Right cardiac atrium (tissue), 5 donors: ENCODE measurements at regions not wholly inside any gene's neighbourhood (a gene's known extent, or its start where the extent isn't known, plus 50 kb on each side); places are given as distances from the start of the nearest gene placed in this dataset.
A peak's percentile ranks its signal among the peaks of the same experiment; 100 is the strongest.

ENCODE experiments used
- ATAC-seq, 2 donors: fragments of 200-7000 bp; cut with Tn5 transposase; one replicate each; pipeline versions ENCODE4 v1.8.0 to v1.9.1; 2020; ENCODE audit warnings: moderate library complexity in 2 of 2, mild to moderate bottlenecking in 1 of 2
- DNase-seq, 3 donors: peaks; one replicate each; pipeline ENCODE4 v3.0.0-alpha.2; 2020
- H3K27ac ChIP-seq: one replicate; pipeline ENCODE4 v1.5.1; 2013; ENCODE audit warnings: mild to moderate bottlenecking, low read length, control low read depth, moderate library complexity
- H3K27me3 ChIP-seq: one replicate; pipeline ENCODE4 v1.6.1; 2013; ENCODE audit not compliant: control insufficient read depth, insufficient read depth
- H3K4me1 ChIP-seq: one replicate; pipeline ENCODE4 v1.6.1; 2013; ENCODE audit warnings: low read length; ENCODE audit not compliant: control insufficient read depth, insufficient read depth
- H3K4me3 ChIP-seq: one replicate; pipeline ENCODE4 v1.5.1; 2013; ENCODE audit warnings: low read length, control low read depth
- H3K9me3 ChIP-seq: one replicate; pipeline ENCODE4 v1.6.1; 2013; ENCODE audit warnings: low read length; ENCODE audit not compliant: control insufficient read depth
- WGBS: extraction: QIAGEN DNeasy Blood & Tissue Kit; methylation state at CpG from one replicate; pipeline ENCODE4 v1.1.7; 2013; 5-methylcytosine and 5-hydroxymethylcytosine counted together
- intact Hi-C, 4 donors: fragments of 100-400 bp; cut with DNase I; formaldehyde crosslinking; loops; one replicate each; pipeline versions ENCODE4 v1.11.0 to v1.14.0; 2022 to 2023
- donor health status: healthy with polysubstance abuse.
- donor health status: DM: no; HTN: yes; CAD: no.
- donor health status: DM: no; HTN: no; CAD: no.
- donor health status: DM: no; HTN: yes; CAD: no; lungs with severe emphysema.
- donor health status: DM: yes; HTN: yes; CAD: no.

DNA sequence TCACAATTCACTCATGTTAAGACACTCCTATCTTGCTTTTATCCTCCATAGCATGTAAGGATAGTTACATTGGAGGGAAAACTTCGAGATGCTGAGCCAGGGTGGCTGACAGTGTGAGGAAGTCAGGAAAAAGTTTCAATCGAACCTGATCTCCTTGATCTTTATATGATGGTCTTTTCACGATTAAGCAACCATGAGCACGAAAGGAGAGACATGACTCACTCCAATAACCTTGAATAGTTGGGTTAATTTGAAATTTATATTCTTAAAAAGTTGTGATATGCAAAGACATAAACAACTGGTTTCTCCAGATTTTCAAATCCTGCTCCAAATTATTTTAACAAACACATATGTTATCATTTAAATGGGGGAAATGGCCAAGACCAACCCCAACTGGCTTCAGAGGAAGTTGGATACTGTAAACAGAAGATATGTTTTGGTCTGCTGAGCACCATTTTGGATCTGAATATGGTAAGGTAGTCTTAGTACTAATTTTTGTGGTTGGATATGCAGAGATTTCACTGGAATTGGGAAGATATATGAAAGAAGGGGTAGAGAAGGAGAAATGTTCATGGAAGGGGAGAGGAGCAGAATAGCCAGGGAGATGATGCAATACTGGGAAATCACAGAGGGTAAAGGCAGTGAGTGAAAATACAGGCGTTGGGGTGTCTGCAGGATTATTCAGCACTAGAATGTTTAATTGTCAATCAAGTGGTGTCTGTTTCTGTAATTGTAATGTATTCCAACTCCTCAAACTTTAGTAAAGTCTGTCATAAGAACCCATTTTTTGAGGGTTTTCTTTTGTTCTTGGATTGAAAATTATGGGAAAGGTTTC is 185.2 kb upstream of the SLC38A2 start:
- no peaks in the 10 kb centered on the region for H3K9me3 ChIP-seq
- ATAC-seq: no peak
- no peak for DNase-seq
- intact Hi-C loops: loop anchor here in 1 of 4 donors (5.0 kb wide), 1 partner anchor 100 kb away; no protein-coding TSS in a partner anchor
- H3K27ac ChIP-seq: no peak overlapping the region
- H3K4me3 ChIP-seq: no peak overlapping the region
- no peaks in the 10 kb centered on the region for H3K27me3 ChIP-seq
- 81% methylated on average over 5 of the region's 5 CpGs for WGBS
- H3K4me1 ChIP-seq: no peaks in the 10 kb centered on the region

GRCh38 chr12:46556819-46557524 is 184.4 kb upstream of the SLC38A2 start:
- DNase-seq: no peak
- WGBS: 78% methylated on average over 6 of the region's 6 CpGs
- intact Hi-C loops: loop anchor here in 1 of 4 donors (5.0 kb wide), 1 partner anchor 100 kb away; no protein-coding TSS in a partner anchor
- no peak for ATAC-seq
- no peaks in the 10 kb centered on the region for H3K4me1 ChIP-seq
- H3K9me3 ChIP-seq: no peaks in the 10 kb centered on the region
- no peak overlapping the region for H3K4me3 ChIP-seq
- H3K27me3 ChIP-seq: no peaks in the 10 kb centered on the region
- H3K27ac ChIP-seq: no peak overlapping the region

GRCh38 chr12:46556105-46556559 is 183.6 kb upstream of the SLC38A2 start:
- DNase-seq (no peak), ATAC-seq (peak; percentile 82 to 86)
- intact Hi-C loops: loop anchor here in 1 of 4 donors (5.0 kb wide), 1 partner anchor 101 kb away; no protein-coding TSS in a partner anchor
- 14% methylated on average over 2 of the region's 2 CpGs for WGBS
- H3K9me3 ChIP-seq: no peaks in the 10 kb centered on the region
- H3K4me3 ChIP-seq: no peak overlapping the region
- no peaks in the 10 kb centered on the region for H3K27me3 ChIP-seq
- no peak overlapping the region for H3K27ac ChIP-seq
- no peaks in the 10 kb centered on the region for H3K4me1 ChIP-seq

DNA sequence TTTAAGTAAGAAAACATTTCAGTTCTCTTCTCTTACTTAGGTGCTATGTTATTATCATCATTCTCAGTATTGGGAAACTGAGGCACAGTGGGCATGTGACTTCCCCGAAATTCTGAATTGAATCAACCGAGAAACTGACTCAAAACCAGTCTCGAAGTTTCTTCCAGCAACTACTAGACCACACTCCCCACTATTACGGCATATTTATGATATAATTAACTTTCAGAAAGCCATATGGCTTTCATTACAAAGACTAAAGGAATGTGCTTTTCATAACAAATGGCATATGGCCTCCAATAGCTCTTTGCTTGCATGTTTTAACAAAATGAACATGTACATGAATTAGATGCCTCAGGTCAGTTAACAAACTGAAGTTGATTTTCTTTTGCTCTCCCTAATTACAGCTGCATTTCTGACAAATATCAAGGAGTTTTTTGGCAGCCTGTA is 182.9 kb upstream of the SLC38A2 start:
- Histone ChIP-seq H3K4me3 (no peak overlapping the region), H3K4me1 (no peaks in the 10 kb centered on the region), H3K9me3 (no peaks in the 10 kb centered on the region), H3K27ac (no peak overlapping the region), H3K27me3 (no peaks in the 10 kb centered on the region)
- intact Hi-C loops: loop anchor here in 1 of 4 donors (5.0 kb wide), 1 partner anchor 102 kb away; no protein-coding TSS in a partner anchor
- ATAC-seq: no peak
- DNase-seq: no peak
- WGBS: 65% methylated on average over 4 of the region's 4 CpGs

DNA sequence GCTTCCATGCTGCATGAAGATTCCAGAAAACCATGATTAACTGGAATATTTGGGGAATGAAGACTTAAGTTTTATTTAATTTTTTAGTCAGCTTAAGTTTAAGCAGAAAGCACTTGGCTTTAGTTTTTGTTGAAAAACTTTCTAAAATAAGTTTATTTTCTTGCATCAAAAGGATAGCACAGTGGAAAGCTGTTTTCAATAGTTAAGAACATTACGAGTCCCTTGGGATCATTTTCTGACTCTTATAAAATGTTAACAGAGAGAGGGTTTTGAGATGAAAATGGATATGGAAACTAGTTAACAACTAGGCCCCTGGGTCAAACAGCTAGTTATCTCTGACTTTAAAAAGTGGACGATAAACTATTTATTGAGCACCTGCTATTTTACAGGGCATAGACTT is 181.9 kb upstream of the SLC38A2 start:
- Histone ChIP-seq H3K9me3 (no peaks in the 10 kb centered on the region), H3K4me3 (no peak overlapping the region), H3K27me3 (no peaks in the 10 kb centered on the region), H3K27ac (no peak overlapping the region), H3K4me1 (no peaks in the 10 kb centered on the region)
- intact Hi-C loops: no loop called here
- ATAC-seq (no peak), DNase-seq (no peak)
- 81% methylated on average over 2 of the region's 2 CpGs for WGBS

DNA sequence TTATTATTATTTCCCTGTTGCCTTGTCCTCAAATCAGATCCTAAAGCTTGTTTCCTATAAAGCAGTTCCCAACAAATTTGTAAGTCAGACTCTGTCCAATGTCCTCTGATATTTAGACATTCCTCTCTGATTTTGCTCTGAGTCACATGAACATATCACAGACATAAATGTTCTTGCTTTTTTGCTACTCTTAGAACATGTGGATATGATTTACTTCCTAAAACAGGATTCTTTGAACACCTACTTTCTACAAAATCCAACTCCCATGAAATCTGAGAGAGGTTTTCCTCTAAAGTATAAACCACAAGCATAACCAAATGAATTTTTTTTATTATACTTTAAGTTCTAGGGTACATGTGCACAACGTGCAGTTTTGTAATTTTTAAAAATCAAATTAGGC is 181.3 kb upstream of the SLC38A2 start:
- intact Hi-C loops: no loop called here
- no peak overlapping the region for H3K4me3 ChIP-seq
- no peak overlapping the region for H3K27ac ChIP-seq
- no peaks in the 10 kb centered on the region for H3K9me3 ChIP-seq
- DNase-seq: no peak
- WGBS: 78% methylated on average over 1 of the region's 1 CpG
- no peaks in the 10 kb centered on the region for H3K27me3 ChIP-seq
- H3K4me1 ChIP-seq: no peaks in the 10 kb centered on the region
- ATAC-seq: no peak

- Histone ChIP-seq H3K27me3 (no peaks in the 10 kb centered on the region), H3K4me1 (no peaks in the 10 kb centered on the region), H3K4me3 (no peak overlapping the region), H3K9me3 (no peaks in the 10 kb centered on the region), H3K27ac (no peak overlapping the region)
- no peak for ATAC-seq
- intact Hi-C loops: no loop called here
- WGBS: 93% methylated on average over 2 of the region's 2 CpGs
- DNase-seq: no peak
These were observed 180.7 kb upstream of the SLC38A2 start for GRCh38 chr12:46553266-46553665.

DNA sequence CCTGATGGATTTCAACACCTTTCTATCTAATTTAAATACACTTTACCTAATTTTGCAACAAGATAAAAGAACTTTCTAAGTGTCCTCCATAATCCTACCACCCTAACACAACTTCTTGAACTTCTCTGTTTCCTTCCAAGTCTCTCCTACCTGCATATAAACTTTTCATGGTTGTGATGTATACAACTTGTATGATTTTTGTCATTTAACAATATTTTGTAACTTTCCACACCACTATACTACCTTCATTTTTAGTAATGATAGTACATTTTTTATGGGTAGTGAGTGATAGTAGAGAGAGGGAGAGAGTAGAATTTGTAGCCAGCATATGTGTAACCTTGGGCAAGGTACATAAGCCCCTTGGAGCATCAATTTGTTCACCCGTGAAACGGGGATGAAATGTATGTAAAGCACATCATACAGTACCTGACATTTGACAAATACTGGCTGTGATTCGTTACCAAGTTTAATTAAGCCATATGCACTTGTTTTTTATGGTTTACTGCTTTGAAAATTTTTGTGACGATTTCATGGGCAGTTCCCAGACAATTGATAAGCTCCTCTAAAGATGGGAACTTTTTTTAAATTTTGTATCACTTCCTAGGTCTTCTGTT is 177.8 kb upstream of the SLC38A2 start:
- intact Hi-C loops: no loop called here
- Histone ChIP-seq H3K9me3 (no peaks in the 10 kb centered on the region), H3K4me3 (no peak overlapping the region), H3K27me3 (no peaks in the 10 kb centered on the region), H3K27ac (no peak overlapping the region), H3K4me1 (no peaks in the 10 kb centered on the region)
- no peak for DNase-seq
- ATAC-seq: no peak
- 94% methylated on average over 4 of the region's 4 CpGs for WGBS

DNA sequence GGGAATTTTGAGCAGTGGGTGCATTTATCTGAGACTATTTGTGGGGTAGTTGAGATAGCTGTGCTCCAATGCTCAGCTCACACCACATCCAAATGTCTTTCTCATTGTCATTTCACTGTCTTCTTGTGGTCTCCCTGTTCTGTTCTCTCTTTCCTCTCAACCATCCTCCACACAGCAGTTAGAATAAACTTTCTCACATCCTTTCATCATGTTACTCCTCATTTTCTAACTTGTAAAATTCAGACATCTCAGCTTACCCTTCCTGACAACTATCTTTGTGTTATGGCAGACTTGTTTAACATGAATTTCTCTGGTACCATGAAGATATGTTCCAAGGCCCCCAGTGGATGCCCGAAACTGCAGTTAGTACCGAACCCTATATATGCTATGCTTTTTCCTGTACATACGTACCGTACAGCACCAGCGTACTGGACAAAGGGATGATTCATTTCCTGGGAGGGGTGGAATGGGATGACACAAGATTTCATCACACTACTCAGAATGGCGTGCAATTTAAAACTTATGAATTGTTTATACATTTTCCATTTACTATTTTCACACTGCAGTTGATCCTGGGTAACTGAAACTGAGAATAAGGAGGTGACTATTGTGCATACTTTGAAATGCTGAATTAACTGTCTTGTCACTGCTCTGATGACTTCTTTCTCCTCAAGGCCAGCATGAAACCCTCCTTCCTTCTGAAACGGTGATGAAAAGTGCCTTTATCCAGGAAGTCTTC is 177.1 kb upstream of the SLC38A2 start:
- WGBS: 68% methylated on average over 7 of the region's 7 CpGs
- no peak for ATAC-seq
- intact Hi-C loops: no loop called here
- DNase-seq: no peak
- Histone ChIP-seq H3K27ac (no peak overlapping the region), H3K4me1 (no peaks in the 10 kb centered on the region), H3K4me3 (no peak overlapping the region), H3K9me3 (no peaks in the 10 kb centered on the region), H3K27me3 (no peaks in the 10 kb centered on the region)

DNA sequence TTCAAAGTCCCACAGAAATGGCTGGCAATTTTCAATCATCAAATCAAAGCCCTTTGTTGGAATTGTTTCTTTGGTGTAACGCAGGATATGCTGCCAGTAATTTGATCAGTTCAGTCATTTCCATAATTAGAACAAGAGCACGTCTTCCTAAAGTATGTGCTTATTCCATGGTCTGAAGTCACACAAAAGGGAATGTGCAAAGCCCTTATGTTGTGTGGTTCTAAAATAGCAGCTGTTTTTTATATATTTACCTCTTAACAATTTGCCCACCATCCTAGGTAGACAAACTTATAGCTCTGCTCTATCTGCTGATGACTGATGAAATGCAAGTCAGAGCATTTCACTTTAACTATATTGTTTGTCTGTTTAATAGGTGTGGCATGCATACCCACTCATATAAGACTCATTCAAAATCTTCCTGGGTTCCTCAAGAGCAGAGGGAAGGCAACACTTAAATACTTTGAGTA is 176.1 kb upstream of the SLC38A2 start:
- Histone ChIP-seq H3K9me3 (no peaks in the 10 kb centered on the region), H3K4me1 (no peaks in the 10 kb centered on the region), H3K27me3 (no peaks in the 10 kb centered on the region), H3K27ac (no peak overlapping the region), H3K4me3 (no peak overlapping the region)
- intact Hi-C loops: no loop called here
- DNase-seq (no peak), ATAC-seq (peak; percentile 53 to 68)
- 37% methylated on average over 2 of the region's 2 CpGs for WGBS
